ENCODE measurements at regions not wholly inside any gene's neighbourhood (a gene's known extent, or its start where the extent isn't known, plus 50 kb on each side); places are given as distances from the start of the nearest gene placed in this dataset.
"Not testable (repeated sequence)": the region's sequence is repeated elsewhere in the genome, so short reads cannot be mapped to it uniquely, and the experiment has no call there.

GRCh38 chr9:97153967-97154366 is 115.0 kb upstream of the CTSV start:
- Histone ChIP-seq H3F3A (replicated peaks; ENCODE audit: insufficient read depth) (no peaks in the 10 kb centered on the region), H3K9me2 (no peaks in the 10 kb centered on the region), H3K9me3 (no peaks in the 10 kb centered on the region), H3K4me3 (ENCODE audit: low read depth in 2 of 2, low read length in 1 of 2) (no peak overlapping the region), H3K4me1 (ENCODE audit: control insufficient read depth in 1 of 2, insufficient read depth in 2 of 2, low read depth in 1 of 2, low read length in 1 of 2) (no peaks in the 10 kb centered on the region), H3K4me2 (no peak overlapping the region), H3K36me3 (replicated peaks in 1 of 2; ENCODE audit: control insufficient read depth in 1 of 2, insufficient read depth in 2 of 2, low read length in 1 of 2) (no peaks in the 10 kb centered on the region), H3K27me3 (ENCODE audit: insufficient read depth) (no peaks in the 10 kb centered on the region), H3K27ac (ENCODE audit: low read depth in 2 of 2, low read length in 1 of 2) (no peak overlapping the region), H3K79me2 (ENCODE audit: insufficient read depth) (no peaks in the 10 kb centered on the region), H3K9ac (no peak overlapping the region), H4K20me1 (ENCODE audit: insufficient read depth) (no peaks in the 10 kb centered on the region), H2AFZ (ENCODE audit: low read depth) (no peak overlapping the region)
- ChIA-PET CTCF (interaction anchor here (0.7 kb wide), 1 partner anchor 297 kb away, joined by 3 read pairs; no protein-coding TSS in a partner anchor), POLR2A (no interaction called here)
- 59% methylated on average over 6 of the region's 6 CpGs for WGBS (ENCODE audit: low lambda C conversion rate)
- DNase-seq, result no peak
- TF ChIP-seq FOSL2 (IDR thresholded peaks at IDR 0.05; ENCODE audit: borderline replicate concordance, low read depth) (no peak), MAX (IDR thresholded peaks at IDR 0.05; ENCODE audit: low read depth) (no peak), NRF1 (IDR thresholded peaks at IDR 0.05; ENCODE audit: low read depth, low read length) (no peak)

GRCh38 chr9:97153160-97153559 is 114.2 kb upstream of the CTSV start:
- H3K27me3 ChIP-seq (ENCODE audit: insufficient read depth); H3K79me2 ChIP-seq (ENCODE audit: insufficient read depth); H3K9me3 ChIP-seq; H3K4me3 ChIP-seq (ENCODE audit: low read depth in 2 of 2, low read length in 1 of 2); DNase-seq; H3K4me1 ChIP-seq (ENCODE audit: control insufficient read depth in 1 of 2, insufficient read depth in 2 of 2, low read depth in 1 of 2, low read length in 1 of 2); H3K4me2 ChIP-seq; POLR2A ChIA-PET; H3K36me3 ChIP-seq (replicated peaks in 1 of 2; ENCODE audit: control insufficient read depth in 1 of 2, insufficient read depth in 2 of 2, low read length in 1 of 2); H3F3A ChIP-seq (replicated peaks; ENCODE audit: insufficient read depth); H3K9ac ChIP-seq; H4K20me1 ChIP-seq (ENCODE audit: insufficient read depth); H3K27ac ChIP-seq (ENCODE audit: low read depth in 2 of 2, low read length in 1 of 2); H2AFZ ChIP-seq (ENCODE audit: low read depth); H3K9me2 ChIP-seq: not testable (repeated sequence)
- peak; percentile 29 for TF ChIP-seq RAD21 (IDR thresholded peaks at IDR 0.05; ENCODE audit: low read length)
- CTCF ChIA-PET, result interaction anchor here (0.7 kb wide), 1 partner anchor 296 kb away, joined by 3 read pairs; no protein-coding TSS in a partner anchor
- 40% methylated on average over 2 of the region's 5 CpGs for whole genome bisulfite sequencing (ENCODE audit: low lambda C conversion rate)

DNA sequence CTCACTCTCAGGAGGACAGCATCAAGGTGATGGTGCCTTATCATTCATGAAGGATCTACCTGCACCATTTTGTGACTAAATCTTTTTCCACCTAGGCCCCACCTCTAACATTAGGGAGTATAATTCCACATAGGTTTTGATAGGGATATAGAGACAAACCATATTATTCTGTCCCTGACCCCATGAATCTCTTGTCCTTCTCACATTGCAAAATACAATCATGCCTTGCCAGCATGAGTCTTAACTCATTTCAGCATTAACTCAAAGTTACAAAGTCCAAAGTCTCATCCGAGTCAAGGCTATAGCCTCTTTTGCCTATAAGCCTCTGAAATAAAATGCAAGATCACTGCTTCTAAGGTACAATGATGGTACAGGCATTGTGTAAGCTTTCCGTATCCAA is 111.5 kb upstream of the CTSV start:
- H3K4me3 ChIP-seq (ENCODE audit: low read depth in 2 of 2, low read length in 1 of 2); H3K9me2 ChIP-seq; POLR2A ChIA-PET; CTCF ChIA-PET; H3K4me1 ChIP-seq (ENCODE audit: control insufficient read depth in 1 of 2, insufficient read depth in 2 of 2, low read depth in 1 of 2, low read length in 1 of 2); H3K4me2 ChIP-seq; H3F3A ChIP-seq (replicated peaks; ENCODE audit: insufficient read depth); DNase-seq; H3K27ac ChIP-seq (ENCODE audit: low read depth in 2 of 2, low read length in 1 of 2); H3K9me3 ChIP-seq; H3K27me3 ChIP-seq (ENCODE audit: insufficient read depth); H3K9ac ChIP-seq; H2AFZ ChIP-seq (ENCODE audit: low read depth); H4K20me1 ChIP-seq (ENCODE audit: insufficient read depth); H3K79me2 ChIP-seq (ENCODE audit: insufficient read depth); H3K36me3 ChIP-seq (replicated peaks in 1 of 2; ENCODE audit: control insufficient read depth in 1 of 2, insufficient read depth in 2 of 2, low read length in 1 of 2): not testable (repeated sequence)
- whole genome bisulfite sequencing (ENCODE audit: low lambda C conversion rate), result 66% methylated on average over 2 of the region's 2 CpGs

GRCh38 chr9:97148428-97148827 is 109.5 kb upstream of the CTSV start:
- H3K9ac ChIP-seq; H3K4me1 ChIP-seq (ENCODE audit: control insufficient read depth in 1 of 2, insufficient read depth in 2 of 2, low read depth in 1 of 2, low read length in 1 of 2); H3K27ac ChIP-seq (ENCODE audit: low read depth in 2 of 2, low read length in 1 of 2); H3K9me3 ChIP-seq; H3K4me2 ChIP-seq; H4K20me1 ChIP-seq (ENCODE audit: insufficient read depth); H3K9me2 ChIP-seq; H3K4me3 ChIP-seq (ENCODE audit: low read depth in 2 of 2, low read length in 1 of 2); H3K36me3 ChIP-seq (replicated peaks in 1 of 2; ENCODE audit: control insufficient read depth in 1 of 2, insufficient read depth in 2 of 2, low read length in 1 of 2); H3K79me2 ChIP-seq (ENCODE audit: insufficient read depth); H3K27me3 ChIP-seq (ENCODE audit: insufficient read depth); H2AFZ ChIP-seq (ENCODE audit: low read depth); CTCF ChIA-PET; DNase-seq; H3F3A ChIP-seq (replicated peaks; ENCODE audit: insufficient read depth); POLR2A ChIA-PET: not testable (repeated sequence)
- whole genome bisulfite sequencing (ENCODE audit: low lambda C conversion rate), result 41% methylated on average over 3 of the region's 3 CpGs

- H3K4me2 ChIP-seq; H3K9ac ChIP-seq; H3K27me3 ChIP-seq (ENCODE audit: insufficient read depth); H3K79me2 ChIP-seq (ENCODE audit: insufficient read depth); H3K9me2 ChIP-seq; H3K4me1 ChIP-seq (ENCODE audit: control insufficient read depth in 1 of 2, insufficient read depth in 2 of 2, low read depth in 1 of 2, low read length in 1 of 2); H3K4me3 ChIP-seq (ENCODE audit: low read depth in 2 of 2, low read length in 1 of 2); H3K9me3 ChIP-seq; DNase-seq; H2AFZ ChIP-seq (ENCODE audit: low read depth); H3F3A ChIP-seq (replicated peaks; ENCODE audit: insufficient read depth); CTCF ChIA-PET; H4K20me1 ChIP-seq (ENCODE audit: insufficient read depth); H3K27ac ChIP-seq (ENCODE audit: low read depth in 2 of 2, low read length in 1 of 2); H3K36me3 ChIP-seq (replicated peaks in 1 of 2; ENCODE audit: control insufficient read depth in 1 of 2, insufficient read depth in 2 of 2, low read length in 1 of 2); POLR2A ChIA-PET: not testable (repeated sequence)
Observed at GRCh38 chr9:97145680-97146079, 106.7 kb upstream of the CTSV start.

Measured in SK-N-SH (cell line).